Adipocyte (in vitro differentiated cells): ENCODE measurements at regions not wholly inside any gene's neighbourhood (a gene's known extent, or its start where the extent isn't known, plus 50 kb on each side); places are given as distances from the start of the nearest gene placed in this dataset.
"Not testable (repeated sequence)": the region's sequence is repeated elsewhere in the genome, so short reads cannot be mapped to it uniquely, and the experiment has no call there.

Experiments used
- DNase-seq: peaks from one replicate; pipeline ENCODE4 v3.0.0-alpha.2; 2015; ENCODE audit warnings: low read depth
- H3K27me3 ChIP-seq: replicated peaks from 2 replicates; pipeline ENCODE4 v1.7.0; 2013; ENCODE audit warnings: mild to moderate bottlenecking, low read length, moderate library complexity; ENCODE audit not compliant: control insufficient read depth, insufficient read depth
- H3K36me3 ChIP-seq: 2 replicates; pipeline ENCODE4 v1.7.0; 2013; ENCODE audit warnings: low read length, mild to moderate bottlenecking, moderate library complexity; ENCODE audit not compliant: control insufficient read depth, insufficient read depth, severe bottlenecking
- H3K4me1 ChIP-seq: 2 replicates; pipeline ENCODE4 v1.7.0; 2013; ENCODE audit warnings: mild to moderate bottlenecking, low read length, moderate library complexity; ENCODE audit not compliant: control insufficient read depth, insufficient read depth
- H3K4me3 ChIP-seq: 2 replicates; pipeline ENCODE4 v1.7.0; 2013; ENCODE audit warnings: mild to moderate bottlenecking, low read length, moderate library complexity
- H3K9ac ChIP-seq: 2 replicates; pipeline ENCODE4 v1.7.0; 2013; ENCODE audit warnings: mild to moderate bottlenecking, low read length, moderate library complexity
- H3K9me3 ChIP-seq: 2 replicates; pipeline ENCODE4 v1.7.0; 2013; ENCODE audit warnings: mild to moderate bottlenecking, low read length, moderate library complexity; ENCODE audit not compliant: control insufficient read depth

- no peaks in the 10 kb centered on the region for H3K27me3 ChIP-seq
- no peak overlapping the region for H3K4me3 ChIP-seq
- H3K36me3 ChIP-seq, result no peaks in the 10 kb centered on the region
- H3K9me3 ChIP-seq, result no peaks in the 10 kb centered on the region
- DNase-seq, result peak; percentile 2
- no peaks in the 10 kb centered on the region for H3K4me1 ChIP-seq
- no peak overlapping the region for H3K9ac ChIP-seq
These were observed 137.7 kb upstream of the GRIA1 start for GRCh38 chr5:153352685-153353219.

DNA sequence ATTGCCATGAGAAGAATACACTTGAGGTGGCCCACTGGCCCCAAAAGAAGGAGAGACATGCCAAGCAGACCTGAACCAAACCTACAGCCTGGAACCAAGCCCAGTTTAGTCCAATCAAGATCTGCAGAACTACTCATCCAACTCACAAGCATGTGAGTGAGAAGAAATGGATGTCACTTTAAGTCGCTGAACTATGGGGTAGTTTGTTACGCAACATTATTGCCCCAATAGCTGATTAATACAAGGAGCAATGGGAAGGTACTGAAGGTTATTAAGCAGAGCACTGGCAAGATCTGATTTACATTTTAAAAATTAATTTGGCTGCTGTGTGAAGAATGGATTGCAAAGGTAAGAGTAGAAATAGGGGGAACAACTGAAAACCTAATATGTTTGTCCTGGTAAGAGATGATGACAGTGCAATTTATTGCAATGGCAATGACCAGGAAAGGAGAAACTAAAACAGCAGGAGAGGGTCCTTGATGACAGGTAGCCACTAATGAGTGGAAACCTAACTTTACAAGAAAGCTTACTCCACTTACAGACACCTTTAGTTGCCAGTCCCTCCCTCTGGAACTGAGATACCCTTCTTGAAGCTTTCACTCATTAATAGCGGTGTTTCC, 132.9 kb upstream of the GRIA1 start:
- no peak overlapping the region for H3K9ac ChIP-seq
- H3K4me1 ChIP-seq, result no peaks in the 10 kb centered on the region
- H3K36me3 ChIP-seq, result no peaks in the 10 kb centered on the region
- no peak for DNase-seq
- no peaks in the 10 kb centered on the region for H3K27me3 ChIP-seq
- H3K4me3 ChIP-seq, result no peak overlapping the region
- H3K9me3 ChIP-seq, result no peaks in the 10 kb centered on the region

GRCh38 chr5:153358315-153358976, 132.0 kb upstream of the GRIA1 start:
- H3K4me1 ChIP-seq, result no peaks in the 10 kb centered on the region
- no peaks in the 10 kb centered on the region for H3K36me3 ChIP-seq
- H3K4me3 ChIP-seq, result no peak overlapping the region
- H3K9me3 ChIP-seq, result no peaks in the 10 kb centered on the region
- H3K27me3 ChIP-seq, result no peaks in the 10 kb centered on the region
- no peak for DNase-seq
- H3K9ac ChIP-seq, result no peak overlapping the region

DNA sequence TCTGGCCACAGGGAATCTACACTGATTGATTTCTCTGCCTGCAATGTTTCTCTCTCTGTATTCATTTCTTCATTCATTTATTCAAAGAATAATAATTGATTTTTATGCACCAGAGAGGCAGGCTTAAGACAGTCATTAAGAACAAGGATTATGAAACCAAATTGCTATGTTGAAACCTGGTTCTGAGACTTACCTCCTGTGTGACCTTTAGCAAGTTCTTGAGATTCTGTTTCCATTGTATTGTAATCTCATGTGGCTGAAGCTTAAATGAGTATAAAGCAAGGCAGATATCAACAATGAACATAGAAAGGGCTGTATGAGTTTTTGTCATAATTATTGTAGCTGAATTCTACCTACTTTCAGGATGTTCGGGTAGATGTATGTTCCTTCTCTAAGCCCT, 129.6 kb upstream of the GRIA1 start:
- no peak overlapping the region for H3K9ac ChIP-seq
- no peaks in the 10 kb centered on the region for H3K4me1 ChIP-seq
- no peak overlapping the region for H3K4me3 ChIP-seq
- no peaks in the 10 kb centered on the region for H3K9me3 ChIP-seq
- H3K36me3 ChIP-seq, result no peaks in the 10 kb centered on the region
- no peaks in the 10 kb centered on the region for H3K27me3 ChIP-seq
- no peak for DNase-seq

GRCh38 chr5:153361735-153362409, 128.6 kb upstream of the GRIA1 start:
- H3K4me1 ChIP-seq, result no peaks in the 10 kb centered on the region
- no peaks in the 10 kb centered on the region for H3K36me3 ChIP-seq
- H3K9ac ChIP-seq, result no peak overlapping the region
- H3K27me3 ChIP-seq, result no peaks in the 10 kb centered on the region
- no peak overlapping the region for H3K4me3 ChIP-seq
- H3K9me3 ChIP-seq, result no peaks in the 10 kb centered on the region
- no peak for DNase-seq

DNA sequence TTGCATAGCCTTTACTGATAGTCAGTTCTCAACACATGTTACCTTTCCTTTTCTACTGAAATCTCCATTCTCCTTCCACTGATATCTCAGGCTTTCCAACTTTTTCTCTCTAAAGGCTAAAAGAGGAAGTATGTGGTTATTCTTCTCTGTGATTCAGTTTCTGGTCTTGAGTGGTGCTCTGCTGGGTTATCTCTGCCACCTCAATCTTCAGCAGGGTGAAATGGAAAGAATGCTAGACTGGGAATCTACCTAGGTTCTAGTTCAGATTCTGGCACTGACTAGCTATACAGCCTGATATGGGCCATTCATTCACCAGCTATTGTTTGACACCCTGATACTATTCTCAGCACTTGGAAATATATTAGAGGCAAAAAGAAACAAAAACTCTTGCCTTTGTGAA, 124.9 kb upstream of the GRIA1 start:
- Histone ChIP-seq H3K36me3 (no peaks in the 10 kb centered on the region), H3K4me3 (no peak overlapping the region), H3K4me1 (no peaks in the 10 kb centered on the region), H3K27me3 (no peaks in the 10 kb centered on the region), H3K9ac (no peak overlapping the region), H3K9me3 (no peaks in the 10 kb centered on the region)
- no peak for DNase-seq

GRCh38 chr5:153367466-153367865, 123.0 kb upstream of the GRIA1 start:
- Histone ChIP-seq H3K36me3 (no peaks in the 10 kb centered on the region), H3K4me3 (no peak overlapping the region), H3K4me1 (no peaks in the 10 kb centered on the region), H3K9me3 (no peaks in the 10 kb centered on the region), H3K27me3 (no peaks in the 10 kb centered on the region), H3K9ac (no peak overlapping the region)
- no peak for DNase-seq

DNA sequence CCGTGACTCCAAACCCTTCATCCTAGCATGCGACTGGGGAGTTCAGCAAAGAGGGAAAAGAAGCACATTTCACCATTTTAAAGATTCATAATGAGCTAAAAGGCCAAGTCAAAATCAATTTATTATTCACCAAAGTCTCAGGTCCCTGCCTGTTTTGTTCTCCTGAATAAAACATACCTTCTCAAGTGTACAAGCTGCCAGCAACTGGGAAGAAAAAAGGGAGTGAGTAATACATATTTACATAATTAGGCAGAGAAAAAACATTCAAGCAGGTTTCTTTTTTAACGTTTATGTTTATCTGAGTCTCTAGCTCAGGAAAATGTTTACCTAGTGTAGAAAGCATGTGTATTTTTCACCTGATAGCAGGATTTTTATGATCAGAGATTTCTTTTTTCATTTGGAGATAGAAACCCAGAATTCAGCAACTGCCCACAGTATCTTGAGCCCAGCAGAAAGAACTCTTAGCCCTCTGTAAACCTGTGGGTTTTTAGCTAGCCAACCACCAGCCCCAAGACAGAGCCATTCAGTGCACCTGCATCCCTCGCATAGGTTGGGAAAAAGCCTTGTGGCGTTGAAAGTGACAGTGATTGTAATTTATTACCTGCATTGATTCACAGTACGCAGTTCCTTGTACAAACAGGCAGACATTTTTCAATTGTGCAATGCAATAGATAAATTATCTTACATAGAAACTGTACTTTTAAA, 117.9 kb upstream of the GRIA1 start:
- no peak for DNase-seq
- Histone ChIP-seq H3K27me3 (no peaks in the 10 kb centered on the region), H3K36me3 (no peaks in the 10 kb centered on the region), H3K9me3 (no peaks in the 10 kb centered on the region), H3K4me3 (no peak overlapping the region), H3K9ac (no peak overlapping the region), H3K4me1 (no peaks in the 10 kb centered on the region)

- Histone ChIP-seq H3K27me3 (no peaks in the 10 kb centered on the region), H3K9ac (no peak overlapping the region), H3K9me3 (no peaks in the 10 kb centered on the region), H3K4me1 (no peaks in the 10 kb centered on the region), H3K36me3 (no peaks in the 10 kb centered on the region), H3K4me3 (no peak overlapping the region)
- no peak for DNase-seq
These were observed 117.4 kb upstream of the GRIA1 start for GRCh38 chr5:153373130-153373498.

- not testable (repeated sequence) for DNase-seq, H3K27me3 ChIP-seq
These were observed 108.8 kb upstream of the GRIA1 start for GRCh38 chr5:153381630-153382029.

DNA sequence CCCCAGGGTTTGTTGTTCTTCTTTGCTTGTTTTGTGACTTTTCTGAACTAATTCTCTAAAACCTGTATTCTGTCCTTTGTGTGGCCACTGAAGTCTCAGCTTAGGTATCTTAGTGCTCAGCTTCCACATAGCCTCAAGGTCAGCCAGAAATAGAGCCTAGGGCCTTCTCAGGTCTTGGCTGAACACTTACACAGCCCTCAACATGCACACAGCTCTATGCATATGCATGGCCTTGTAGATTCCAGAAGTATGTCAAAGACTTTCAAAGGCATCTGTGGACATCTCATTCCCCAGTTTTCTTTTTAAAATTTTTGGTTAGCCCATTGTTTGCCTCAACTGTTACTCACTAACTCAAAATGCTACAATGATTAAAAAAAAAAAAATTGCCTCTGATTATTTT, 99.9 kb upstream of the GRIA1 start:
- no peak for DNase-seq
- Histone ChIP-seq H3K4me3 (no peak overlapping the region), H3K36me3 (no peaks in the 10 kb centered on the region), H3K9me3 (no peaks in the 10 kb centered on the region), H3K4me1 (no peaks in the 10 kb centered on the region), H3K9ac (no peak overlapping the region), H3K27me3 (no peaks in the 10 kb centered on the region)

More at GRCh38 chr5:153381630-153382029, 108.8 kb upstream of the GRIA1 start:
- H3K4me3 ChIP-seq, H3K9me3 ChIP-seq, H3K4me1 ChIP-seq, H3K36me3 ChIP-seq, H3K9ac ChIP-seq: not testable (repeated sequence)
